Ovary (tissue), 3 donors: ENCODE measurements at regions not wholly inside any gene's neighbourhood (a gene's known extent, or its start where the extent isn't known, plus 50 kb on each side); places are given as distances from the start of the nearest gene placed in this dataset.

Experiments
- EP300 ChIP-seq: sonication (generic); formaldehyde crosslinking; IDR thresholded peaks from one replicate; pipeline ENCODE4 v1.6.1; 2017; ENCODE audit warnings: antibody characterized with exemption
- POLR2A ChIP-seq: fragments of 450-650 bp; IDR thresholded peaks from one replicate; pipeline ENCODE4 v1.6.1; 2017; ENCODE audit warnings: antibody characterized with exemption, mild to moderate bottlenecking, moderate library complexity
- TF ChIP-seq, protein P1 (sequence below), 3 donors: fragments of 450-650 bp in 2 of 3; fragments of 200-600 bp in 1 of 3; IDR thresholded peaks; one replicate each; pipeline versions ENCODE4 v1.5.1 to v1.8.0; 2016 to 2022; ENCODE audit warnings: antibody characterized with exemption in 3 of 3, mild to moderate bottlenecking in 1 of 3
- donor health status: DM: no; HTN: no; CAD: no.

DNA sequence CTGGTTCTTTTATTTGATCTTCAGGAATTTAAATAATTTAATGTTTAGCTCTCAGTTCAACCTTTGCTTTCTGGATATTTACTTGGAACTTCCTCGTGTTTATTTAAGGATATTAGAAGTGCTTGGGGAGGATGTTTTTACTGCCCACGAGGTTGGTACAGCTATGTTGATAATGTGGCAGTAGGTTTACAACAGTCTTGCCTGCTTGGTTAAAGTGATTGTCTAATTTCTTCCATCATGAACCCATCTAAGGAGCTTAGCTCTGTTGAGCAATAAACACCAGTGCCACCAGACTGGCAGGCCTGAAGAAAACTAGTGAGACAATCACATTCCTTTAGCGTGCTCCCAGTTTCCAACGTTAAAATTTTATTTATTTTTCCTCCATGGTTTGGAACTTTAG is 94.5 kb downstream of the ICOS start:
- TF ChIP-seq, protein P1, sequence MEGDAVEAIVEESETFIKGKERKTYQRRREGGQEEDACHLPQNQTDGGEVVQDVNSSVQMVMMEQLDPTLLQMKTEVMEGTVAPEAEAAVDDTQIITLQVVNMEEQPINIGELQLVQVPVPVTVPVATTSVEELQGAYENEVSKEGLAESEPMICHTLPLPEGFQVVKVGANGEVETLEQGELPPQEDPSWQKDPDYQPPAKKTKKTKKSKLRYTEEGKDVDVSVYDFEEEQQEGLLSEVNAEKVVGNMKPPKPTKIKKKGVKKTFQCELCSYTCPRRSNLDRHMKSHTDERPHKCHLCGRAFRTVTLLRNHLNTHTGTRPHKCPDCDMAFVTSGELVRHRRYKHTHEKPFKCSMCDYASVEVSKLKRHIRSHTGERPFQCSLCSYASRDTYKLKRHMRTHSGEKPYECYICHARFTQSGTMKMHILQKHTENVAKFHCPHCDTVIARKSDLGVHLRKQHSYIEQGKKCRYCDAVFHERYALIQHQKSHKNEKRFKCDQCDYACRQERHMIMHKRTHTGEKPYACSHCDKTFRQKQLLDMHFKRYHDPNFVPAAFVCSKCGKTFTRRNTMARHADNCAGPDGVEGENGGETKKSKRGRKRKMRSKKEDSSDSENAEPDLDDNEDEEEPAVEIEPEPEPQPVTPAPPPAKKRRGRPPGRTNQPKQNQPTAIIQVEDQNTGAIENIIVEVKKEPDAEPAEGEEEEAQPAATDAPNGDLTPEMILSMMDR (IDR thresholded peaks at IDR 0.05), result no peak
- TF ChIP-seq EP300, result no peak
- TF ChIP-seq POLR2A, result no peak
